DND-41 (cell line): ENCODE measurements at regions not wholly inside any gene's neighbourhood (a gene's known extent, or its start where the extent isn't known, plus 50 kb on each side); places are given as distances from the start of the nearest gene placed in this dataset.

ENCODE experiments used
- ATAC-seq: fragments of 200-7000 bp; cut with Tn5 transposase; 3 replicates; pipeline ENCODE4 v1.9.1; 2021; ENCODE audit warnings: low read depth; ENCODE audit not compliant: insufficient read depth
- DNase-seq: peaks from one replicate; pipeline ENCODE4 v3.0.0-alpha.2; 2020
- H2AFZ ChIP-seq: 2 replicates; pipeline ENCODE4 v1.6.0; 2012; ENCODE audit warnings: low read depth, low read length
- H3K27ac ChIP-seq: 2 replicates; pipeline ENCODE4 v1.5.1; 2012; ENCODE audit warnings: low read length, inconsistent platforms
- H3K27me3 ChIP-seq: fragments of 200-600 bp; sonication (generic); 2 replicates; pipeline ENCODE4 v1.6.0; 2012; ENCODE audit warnings: low read length, mild to moderate bottlenecking, inconsistent platforms; ENCODE audit not compliant: insufficient read depth, poor library complexity
- H3K36me3 ChIP-seq: 2 replicates; pipeline ENCODE4 v1.5.1; 2012; ENCODE audit warnings: low read length, inconsistent platforms; ENCODE audit not compliant: insufficient read depth
- H3K4me1 ChIP-seq: 2 replicates; pipeline ENCODE4 v1.5.1; 2012; ENCODE audit warnings: mild to moderate bottlenecking, low read length; ENCODE audit not compliant: insufficient read depth
- H3K4me2 ChIP-seq: 2 replicates; pipeline ENCODE4 v1.6.0; 2012; ENCODE audit warnings: mild to moderate bottlenecking, moderate library complexity, low read length, inconsistent platforms; ENCODE audit not compliant: insufficient read depth
- H3K4me3 ChIP-seq, 2 experiments: fragments of 200-600 bp in 1 of 2; shearing (Covaris generic) in 1 of 2; 2 replicates each; pipeline ENCODE4 v1.5.1; 2012 to 2016; ENCODE audit warnings: inconsistent platforms in 2 of 2, low read length in 2 of 2, mild to moderate bottlenecking in 2 of 2, low read depth in 1 of 2, moderate library complexity in 1 of 2
- H3K79me2 ChIP-seq: 2 replicates; pipeline ENCODE4 v1.6.0; 2012; ENCODE audit warnings: low read length, inconsistent platforms; ENCODE audit not compliant: insufficient read depth
- H3K9ac ChIP-seq: 2 replicates; pipeline ENCODE4 v1.6.0; 2012; ENCODE audit warnings: low read depth, mild to moderate bottlenecking, inconsistent platforms, low read length, moderate library complexity
- H3K9me3 ChIP-seq: 2 replicates; pipeline ENCODE4 v1.5.1; 2012; ENCODE audit warnings: low read length, moderate library complexity, mild to moderate bottlenecking, inconsistent platforms; ENCODE audit not compliant: insufficient read depth, severe bottlenecking
- H4K20me1 ChIP-seq: 2 replicates; pipeline ENCODE4 v1.6.0; 2012; ENCODE audit warnings: low read length; ENCODE audit not compliant: insufficient read depth
- EZH2 ChIP-seq: IDR thresholded peaks from 3 replicates; pipeline ENCODE4 v1.6.1; 2012; ENCODE audit warnings: borderline replicate concordance, low read depth, mild to moderate bottlenecking, moderate library complexity, low read length, inconsistent platforms; ENCODE audit not compliant: severe bottlenecking
- TF ChIP-seq, protein P1 (sequence below): IDR thresholded peaks from 2 replicates; pipeline ENCODE4 v1.5.1; 2012; ENCODE audit warnings: borderline replicate concordance, low read length, moderate library complexity, mild to moderate bottlenecking; ENCODE audit not compliant: poor library complexity, severe bottlenecking; ENCODE audit errors: extremely low read depth

DNA sequence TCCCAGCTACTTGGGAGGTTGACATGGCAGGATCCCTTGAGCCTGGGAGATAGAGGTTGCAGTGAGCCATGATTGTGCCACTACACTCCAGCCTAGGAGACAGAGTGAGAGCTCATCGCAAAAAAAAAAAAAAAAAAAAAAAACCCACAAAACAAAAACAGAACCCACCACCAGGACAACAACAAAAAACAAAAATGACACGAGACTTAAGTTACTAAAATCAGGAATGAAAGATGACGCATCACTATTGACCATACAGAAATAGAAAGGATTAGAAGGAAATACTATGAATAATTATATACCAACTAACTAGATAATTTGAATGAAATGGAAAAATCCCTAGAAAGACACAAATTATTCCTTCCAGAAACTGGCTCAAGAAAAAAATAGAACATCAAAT is 432.4 kb upstream of the PMFBP1 start:
- H3K27ac ChIP-seq: no peak overlapping the region
- H2AFZ ChIP-seq: no peak overlapping the region
- no peak overlapping the region for H3K4me2 ChIP-seq
- DNase-seq (peak; percentile 9), ATAC-seq (no peak)
- no peaks in the 10 kb centered on the region for H3K27me3 ChIP-seq
- no peak overlapping the region for H3K4me3 ChIP-seq
- H3K36me3 ChIP-seq: no peaks in the 10 kb centered on the region
- H3K4me1 ChIP-seq: no peaks in the 10 kb centered on the region
- H3K9ac ChIP-seq: no peak overlapping the region
- H3K9me3 ChIP-seq: no peaks in the 10 kb centered on the region
- H3K79me2 ChIP-seq: peaks cover 2% of the 10 kb centered on the region; the same call in 1 of the 2 replicates
- H4K20me1 ChIP-seq: no peaks in the 10 kb centered on the region
- TF ChIP-seq, protein P1, sequence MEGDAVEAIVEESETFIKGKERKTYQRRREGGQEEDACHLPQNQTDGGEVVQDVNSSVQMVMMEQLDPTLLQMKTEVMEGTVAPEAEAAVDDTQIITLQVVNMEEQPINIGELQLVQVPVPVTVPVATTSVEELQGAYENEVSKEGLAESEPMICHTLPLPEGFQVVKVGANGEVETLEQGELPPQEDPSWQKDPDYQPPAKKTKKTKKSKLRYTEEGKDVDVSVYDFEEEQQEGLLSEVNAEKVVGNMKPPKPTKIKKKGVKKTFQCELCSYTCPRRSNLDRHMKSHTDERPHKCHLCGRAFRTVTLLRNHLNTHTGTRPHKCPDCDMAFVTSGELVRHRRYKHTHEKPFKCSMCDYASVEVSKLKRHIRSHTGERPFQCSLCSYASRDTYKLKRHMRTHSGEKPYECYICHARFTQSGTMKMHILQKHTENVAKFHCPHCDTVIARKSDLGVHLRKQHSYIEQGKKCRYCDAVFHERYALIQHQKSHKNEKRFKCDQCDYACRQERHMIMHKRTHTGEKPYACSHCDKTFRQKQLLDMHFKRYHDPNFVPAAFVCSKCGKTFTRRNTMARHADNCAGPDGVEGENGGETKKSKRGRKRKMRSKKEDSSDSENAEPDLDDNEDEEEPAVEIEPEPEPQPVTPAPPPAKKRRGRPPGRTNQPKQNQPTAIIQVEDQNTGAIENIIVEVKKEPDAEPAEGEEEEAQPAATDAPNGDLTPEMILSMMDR: no peak

DNA sequence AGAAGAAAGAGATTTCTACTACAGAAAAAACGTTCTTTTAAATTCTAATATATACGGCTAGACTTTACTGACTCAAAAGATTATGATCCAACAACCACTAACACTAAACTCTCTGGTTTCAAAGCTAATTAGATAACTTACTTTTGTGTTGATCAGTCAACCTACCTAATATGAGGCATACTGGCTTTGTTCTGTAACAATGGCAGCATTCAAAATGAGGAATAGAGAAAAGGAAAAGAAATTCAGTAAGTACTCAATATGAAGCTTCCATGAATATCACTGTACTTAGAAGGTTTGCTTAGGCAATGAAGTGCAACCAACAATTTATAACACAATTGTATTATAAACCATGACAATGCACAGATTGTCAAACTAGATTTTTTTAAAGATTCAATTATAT is 430.5 kb upstream of the PMFBP1 start:
- no peaks in the 10 kb centered on the region for H3K36me3 ChIP-seq
- peaks cover 6% of the 10 kb centered on the region; the same call in 1 of the 2 replicates for H3K79me2 ChIP-seq
- DNase-seq: no peak
- H3K9me3 ChIP-seq: no peaks in the 10 kb centered on the region
- H3K27ac ChIP-seq: no peak overlapping the region
- H3K27me3 ChIP-seq: no peaks in the 10 kb centered on the region
- H3K4me2 ChIP-seq: no peak overlapping the region
- TF ChIP-seq, protein P1: no peak
- no peak for TF ChIP-seq EZH2
- H4K20me1 ChIP-seq: no peaks in the 10 kb centered on the region
- ATAC-seq: no peak
- no peak overlapping the region for H3K9ac ChIP-seq
- H3K4me3 ChIP-seq: no peak overlapping the region
- H2AFZ ChIP-seq: no peak overlapping the region
- H3K4me1 ChIP-seq: no peaks in the 10 kb centered on the region

DNA sequence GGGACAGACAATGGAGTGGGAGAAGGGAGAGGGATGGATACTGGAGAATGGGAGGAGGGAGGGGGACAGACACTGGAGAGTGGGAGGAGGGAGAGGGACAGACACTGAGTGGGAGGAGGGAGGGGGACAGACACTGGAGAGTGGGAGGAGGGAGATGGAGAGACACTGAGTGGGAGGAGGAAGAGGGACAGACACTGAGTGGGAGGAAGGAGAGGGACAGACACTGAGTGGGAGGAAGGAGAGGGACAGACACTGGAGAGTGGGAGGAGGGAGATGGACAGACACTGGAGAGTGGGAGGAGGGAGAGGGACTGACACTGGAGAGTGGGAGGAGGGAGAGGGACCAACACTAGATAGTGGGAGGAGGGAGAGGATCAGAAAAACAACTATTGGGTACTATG is 426.7 kb upstream of the PMFBP1 start:
- no peaks in the 10 kb centered on the region for H3K36me3 ChIP-seq
- H3K79me2 ChIP-seq: peaks cover 4% of the 10 kb centered on the region; the same call in 1 of the 2 replicates
- no peak overlapping the region for H3K27ac ChIP-seq
- no peaks in the 10 kb centered on the region for H4K20me1 ChIP-seq
- TF ChIP-seq, protein P1: no peak
- TF ChIP-seq EZH2: no peak
- H3K4me2 ChIP-seq: no peak overlapping the region
- DNase-seq (no peak), ATAC-seq (no peak)
- no peaks in the 10 kb centered on the region for H3K9me3 ChIP-seq
- H3K4me3 ChIP-seq: no peak overlapping the region
- no peaks in the 10 kb centered on the region for H3K27me3 ChIP-seq
- H2AFZ ChIP-seq: no peak overlapping the region
- H3K4me1 ChIP-seq: no peaks in the 10 kb centered on the region
- H3K9ac ChIP-seq: no peak overlapping the region

DNA sequence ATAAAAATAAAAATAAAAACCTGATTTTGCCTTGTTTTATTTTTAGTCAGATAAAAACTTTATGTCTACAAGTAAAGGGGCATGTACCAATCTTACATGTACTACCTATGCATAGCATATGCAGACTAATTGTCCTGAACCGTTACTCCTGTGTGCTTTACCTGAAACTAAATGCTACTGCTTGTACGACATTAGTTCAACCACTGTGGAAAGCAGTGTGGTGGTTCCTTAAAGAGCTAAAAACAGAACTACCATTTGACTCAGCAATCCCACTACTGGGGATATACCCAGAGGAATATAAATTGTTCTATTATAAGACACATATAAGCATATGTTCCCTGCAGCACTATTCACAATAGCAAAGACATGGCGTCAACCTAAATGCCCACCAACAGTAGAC is 426.0 kb upstream of the PMFBP1 start:
- Histone ChIP-seq H3K4me1 (no peaks in the 10 kb centered on the region), H3K4me3 (no peak overlapping the region), H3K27ac (no peak overlapping the region), H3K36me3 (no peaks in the 10 kb centered on the region), H3K27me3 (no peaks in the 10 kb centered on the region), H3K9ac (no peak overlapping the region), H2AFZ (no peak overlapping the region), H3K4me2 (no peak overlapping the region), H3K9me3 (no peaks in the 10 kb centered on the region), H3K79me2 (peaks cover 4% of the 10 kb centered on the region; the same call in 1 of the 2 replicates), H4K20me1 (no peaks in the 10 kb centered on the region)
- TF ChIP-seq EZH2: no peak
- TF ChIP-seq, protein P1: no peak
- ATAC-seq (no peak), DNase-seq (no peak)
